Testis (tissue), 2 donors: ENCODE measurements at regions not wholly inside any gene's neighbourhood (a gene's known extent, or its start where the extent isn't known, plus 50 kb on each side); places are given as distances from the start of the nearest gene placed in this dataset.
"Not testable (repeated sequence)": the region's sequence is repeated elsewhere in the genome, so short reads cannot be mapped to it uniquely, and the experiment has no call there.

Source experiments
- DNase-seq: peaks from one replicate; pipeline ENCODE4 v3.0.0-alpha.2; 2019
- H3K27ac ChIP-seq, 2 donors: fragments of 200-600 bp; sonication (generic); one replicate each; pipeline ENCODE4 v1.5.1; 2019
- H3K27me3 ChIP-seq: fragments of 200-600 bp; sonication (generic); one replicate; pipeline ENCODE4 v1.5.1; 2019
- H3K36me3 ChIP-seq: fragments of 200-600 bp; sonication (generic); one replicate; pipeline ENCODE4 v1.5.1; 2017; ENCODE audit warnings: low read depth; ENCODE audit errors: missing control alignments
- H3K4me1 ChIP-seq: fragments of 200-600 bp; sonication (generic); one replicate; pipeline ENCODE4 v1.5.1; 2019
- H3K4me3 ChIP-seq, 2 donors: fragments of 200-600 bp; sonication (generic); one replicate each; pipeline ENCODE4 v1.5.1; 2017 to 2019
- H3K9me3 ChIP-seq: fragments of 200-600 bp; sonication (generic); one replicate; pipeline ENCODE4 v1.5.1; 2017
- WGBS, 2 donors: methylation state at CpG; one replicate each; pipeline ENCODE4 v1.1.5; 2018; 5-methylcytosine and 5-hydroxymethylcytosine counted together
- intact Hi-C: fragments of 100-400 bp; cut with DNase I; formaldehyde crosslinking; loops from one replicate; pipeline ENCODE4 v1.15.1; 2023; ENCODE audit warnings: low total_unique reads

- DNase-seq, H3K27ac ChIP-seq, H3K9me3 ChIP-seq, H3K27me3 ChIP-seq, H3K36me3 ChIP-seq, H3K4me1 ChIP-seq, intact Hi-C loops, H3K4me3 ChIP-seq: not testable (repeated sequence)
Observed at GRCh38 chr2:91498065-91498449, 2806.6 kb downstream of the RPIA start.

- DNase-seq, H3K9me3 ChIP-seq, H3K27ac ChIP-seq, H3K4me1 ChIP-seq, H3K36me3 ChIP-seq, H3K27me3 ChIP-seq, intact Hi-C loops, H3K4me3 ChIP-seq: not testable (repeated sequence)
- WGBS, 2 donors, result 83% methylated on average over 2 of the region's 2 CpGs; no CpG with 5 or more reads in 1 of the 2 donors
Observed at GRCh38 chr2:91498513-91499250, 2807.2 kb downstream of the RPIA start.

GRCh38 chr2:91499431-91500050 is 2808.1 kb downstream of the RPIA start:
- intact Hi-C loops, result not testable (repeated sequence)

GRCh38 chr2:91500246-91500977 is 2808.9 kb downstream of the RPIA start:
- H3K4me3 ChIP-seq, H3K27me3 ChIP-seq, DNase-seq, H3K36me3 ChIP-seq, intact Hi-C loops, H3K4me1 ChIP-seq, H3K9me3 ChIP-seq, H3K27ac ChIP-seq: not testable (repeated sequence)
- WGBS, 2 donors, result 88 to 91% methylated on average over 3 to 4 of the region's 6 CpGs

More at GRCh38 chr2:91499431-91500050, 2808.1 kb downstream of the RPIA start:
- not testable (repeated sequence) for H3K4me1 ChIP-seq, DNase-seq, H3K4me3 ChIP-seq, H3K27me3 ChIP-seq, H3K9me3 ChIP-seq, H3K27ac ChIP-seq, H3K36me3 ChIP-seq
- 59 to 77% methylated on average over 1 to 5 of the region's 5 CpGs for WGBS, 2 donors

- intact Hi-C loops, H3K4me1 ChIP-seq, H3K9me3 ChIP-seq, H3K27me3 ChIP-seq, H3K4me3 ChIP-seq, H3K36me3 ChIP-seq, DNase-seq, H3K27ac ChIP-seq: not testable (repeated sequence)
- WGBS, 2 donors, result 74 to 77% methylated on average over 4 to 5 of the region's 5 CpGs
Observed at GRCh38 chr2:91500978-91501310, 2809.5 kb downstream of the RPIA start.

GRCh38 chr2:91501481-91502080 is 2810.1 kb downstream of the RPIA start:
- H3K4me1 ChIP-seq, H3K4me3 ChIP-seq, DNase-seq, H3K9me3 ChIP-seq, H3K36me3 ChIP-seq, H3K27ac ChIP-seq, intact Hi-C loops, H3K27me3 ChIP-seq: not testable (repeated sequence)
- WGBS, 2 donors, result 89 to 92% methylated on average over 10 to 17 of the region's 17 CpGs

- intact Hi-C loops, H3K4me1 ChIP-seq, H3K9me3 ChIP-seq, H3K27me3 ChIP-seq, H3K4me3 ChIP-seq, H3K36me3 ChIP-seq, H3K27ac ChIP-seq, DNase-seq: not testable (repeated sequence)
- WGBS, 2 donors, result 82 to 84% methylated on average over 6 to 8 of the region's 8 CpGs
Observed at GRCh38 chr2:91503572-91503958, 2812.1 kb downstream of the RPIA start.

GRCh38 chr2:91503959-91504741 is 2812.7 kb downstream of the RPIA start:
- intact Hi-C loops, H3K4me3 ChIP-seq, H3K27me3 ChIP-seq, H3K9me3 ChIP-seq, H3K4me1 ChIP-seq, H3K36me3 ChIP-seq, DNase-seq, H3K27ac ChIP-seq: not testable (repeated sequence)
- 97 to 100% methylated on average over 1 to 8 of the region's 13 CpGs for WGBS, 2 donors

GRCh38 chr2:91508816-91509215 is 2817.3 kb downstream of the RPIA start:
- H3K36me3 ChIP-seq, H3K9me3 ChIP-seq, H3K4me3 ChIP-seq, DNase-seq, intact Hi-C loops, H3K4me1 ChIP-seq, H3K27ac ChIP-seq, H3K27me3 ChIP-seq: not testable (repeated sequence)
- 82% methylated on average over 2 of the region's 4 CpGs; no CpG with 5 or more reads in 1 of the 2 donors for WGBS, 2 donors

GRCh38 chr2:91509276-91509675 is 2817.8 kb downstream of the RPIA start:
- H3K9me3 ChIP-seq, H3K27me3 ChIP-seq, H3K4me3 ChIP-seq, intact Hi-C loops, H3K4me1 ChIP-seq, H3K27ac ChIP-seq, DNase-seq, H3K36me3 ChIP-seq: not testable (repeated sequence)
- WGBS, 2 donors, result 53% methylated on average over 3 of the region's 4 CpGs; no CpG with 5 or more reads in 1 of the 2 donors

GRCh38 chr2:91511166-91511565 is 2819.7 kb downstream of the RPIA start:
- H3K36me3 ChIP-seq, DNase-seq, intact Hi-C loops, H3K4me1 ChIP-seq, H3K4me3 ChIP-seq, H3K9me3 ChIP-seq, H3K27ac ChIP-seq, H3K27me3 ChIP-seq: not testable (repeated sequence)
- 100% methylated on average over 2 of the region's 2 CpGs; no CpG with 5 or more reads in 1 of the 2 donors for WGBS, 2 donors
